Neural progenitor cell (in vitro differentiated cells): ENCODE measurements at regions not wholly inside any gene's neighbourhood (a gene's known extent, or its start where the extent isn't known, plus 50 kb on each side); places are given as distances from the start of the nearest gene placed in this dataset.

Source experiments
- DNase-seq: peaks from one replicate; pipeline ENCODE4 v3.0.0-alpha.2; 2016; ENCODE audit warnings: low spot score
- H2AFZ ChIP-seq: fragments of 200-600 bp; sonication (generic); replicated peaks from 2 replicates; pipeline ENCODE4 v1.6.1; 2016; ENCODE audit warnings: antibody characterized with exemption
- H3F3A ChIP-seq: fragments of 200-600 bp; sonication (generic); 2 replicates; pipeline ENCODE4 v1.6.1; 2016; ENCODE audit warnings: antibody characterized with exemption, low read depth
- H3K27ac ChIP-seq: fragments of 200-600 bp; sonication (generic); 2 replicates; pipeline ENCODE4 v1.5.1; 2016; ENCODE audit warnings: mild to moderate bottlenecking
- H3K27me3 ChIP-seq: fragments of 200-600 bp; sonication (generic); 2 replicates; pipeline ENCODE4 v1.6.1; 2016; ENCODE audit warnings: mild to moderate bottlenecking, moderate library complexity
- H3K36me3 ChIP-seq: fragments of 200-600 bp; sonication (generic); 2 replicates; pipeline ENCODE4 v1.5.1; 2016
- H3K4me1 ChIP-seq: fragments of 200-600 bp; sonication (generic); 2 replicates; pipeline ENCODE4 v1.6.1; 2016; ENCODE audit warnings: mixed run types
- H3K4me2 ChIP-seq: fragments of 200-600 bp; sonication (generic); 2 replicates; pipeline ENCODE4 v1.6.1; 2016
- H3K4me3 ChIP-seq: fragments of 200-600 bp; sonication (generic); 2 replicates; pipeline ENCODE4 v1.5.1; 2016
- H3K79me2 ChIP-seq: fragments of 200-600 bp; sonication (generic); 2 replicates; pipeline ENCODE4 v1.6.1; 2016; ENCODE audit warnings: low read depth
- H3K9ac ChIP-seq: fragments of 200-600 bp; sonication (generic); 2 replicates; pipeline ENCODE4 v1.6.1; 2016
- H3K9me3 ChIP-seq: fragments of 200-600 bp; sonication (generic); 2 replicates; pipeline ENCODE4 v1.5.1; 2016; ENCODE audit warnings: low read depth
- H4K20me1 ChIP-seq: fragments of 200-600 bp; sonication (generic); 2 replicates; pipeline ENCODE4 v1.6.1; 2016; ENCODE audit warnings: low read depth
- H3K27ac Mint-ChIP-seq: 3 replicates; pipeline ENCODE4 v1.8.0; 2021; ENCODE audit warnings: mixed read lengths
- H3K27me3 Mint-ChIP-seq: 2 replicates; pipeline ENCODE4 v1.8.0; 2022; ENCODE audit warnings: low read depth, mild to moderate bottlenecking, inconsistent platforms, moderate library complexity, mixed read lengths; ENCODE audit not compliant: insufficient read depth
- H3K36me3 Mint-ChIP-seq: 3 replicates; pipeline ENCODE4 v1.8.0; 2021; ENCODE audit warnings: mixed read lengths
- H3K4me1 Mint-ChIP-seq: 3 replicates; pipeline ENCODE4 v1.8.0; 2021; ENCODE audit warnings: mixed read lengths
- H3K4me3 Mint-ChIP-seq: 3 replicates; pipeline ENCODE4 v1.8.0; 2021; ENCODE audit warnings: mild to moderate bottlenecking, moderate library complexity, mixed read lengths
- H3K9me3 Mint-ChIP-seq: 3 replicates; pipeline ENCODE4 v1.8.0; 2020; ENCODE audit warnings: mixed read lengths
- CTCF ChIP-seq: fragments of 200-600 bp; sonication (generic); IDR thresholded peaks from 2 replicates; pipeline ENCODE4 v1.5.1; 2017; ENCODE audit warnings: antibody characterized with exemption, mild to moderate bottlenecking
- EZH2 ChIP-seq: fragments of 200-600 bp; sonication (generic); IDR thresholded peaks from 2 replicates; pipeline ENCODE4 v1.6.1; 2017; ENCODE audit warnings: antibody characterized with exemption, mild to moderate bottlenecking, moderate library complexity
- EZH2phosphoT487 ChIP-seq: fragments of 200-600 bp; sonication (generic); IDR thresholded peaks from 2 replicates; pipeline ENCODE4 v1.6.1; 2017; ENCODE audit warnings: antibody characterized with exemption

GRCh38 chr6:14475306-14475705, 357.7 kb downstream of the CD83 start:
- Mint-ChIP-seq H3K4me1 (peaks cover 2% of the 10 kb centered on the region), H3K27ac (no peak overlapping the region), H3K36me3 (no peaks in the 10 kb centered on the region), H3K4me3 (no peak overlapping the region), H3K9me3 (peaks cover 10% of the 10 kb centered on the region), H3K27me3 (no peaks in the 10 kb centered on the region)
- Histone ChIP-seq H3K4me3 (no peak overlapping the region), H3K4me2 (no peak overlapping the region), H4K20me1 (no peaks in the 10 kb centered on the region), H3K9ac (no peak overlapping the region), H3K36me3 (no peaks in the 10 kb centered on the region), H3K27ac (no peak overlapping the region), H3F3A (no peaks in the 10 kb centered on the region), H3K9me3 (no peaks in the 10 kb centered on the region), H3K79me2 (no peaks in the 10 kb centered on the region), H3K4me1 (no peaks in the 10 kb centered on the region), H3K27me3 (no peaks in the 10 kb centered on the region), H2AFZ (no peak overlapping the region)
- no peak for DNase-seq
- TF ChIP-seq CTCF (no peak), EZH2phosphoT487 (no peak), EZH2 (no peak)

- H3K9ac ChIP-seq = no peak overlapping the region
- Mint-ChIP-seq H3K27me3 (no peaks in the 10 kb centered on the region), H3K9me3 (peaks cover 11% of the 10 kb centered on the region), H3K27ac (no peak overlapping the region), H3K4me3 (no peak overlapping the region), H3K4me1 (peaks cover 2% of the 10 kb centered on the region), H3K36me3 (no peaks in the 10 kb centered on the region)
- H3K79me2 ChIP-seq = no peaks in the 10 kb centered on the region
- no peak overlapping the region for H2AFZ ChIP-seq
- no peak overlapping the region for H3K27ac ChIP-seq
- no peaks in the 10 kb centered on the region for H4K20me1 ChIP-seq
- TF ChIP-seq CTCF (no peak), EZH2phosphoT487 (no peak), EZH2 (no peak)
- no peaks in the 10 kb centered on the region for H3F3A ChIP-seq
- H3K27me3 ChIP-seq = no peaks in the 10 kb centered on the region
- peak overlapping the region; percentile 22 for H3K4me2 ChIP-seq
- H3K4me1 ChIP-seq = no peaks in the 10 kb centered on the region
- no peak for DNase-seq
- H3K4me3 ChIP-seq = no peak overlapping the region
- H3K36me3 ChIP-seq = no peaks in the 10 kb centered on the region
- H3K9me3 ChIP-seq = no peaks in the 10 kb centered on the region
Measured at GRCh38 chr6:14476793-14477531, 359.4 kb downstream of the CD83 start.

GRCh38 chr6:14477559-14477958, 360.0 kb downstream of the CD83 start:
- TF ChIP-seq EZH2phosphoT487 (no peak), EZH2 (no peak), CTCF (no peak)
- H2AFZ ChIP-seq = no peak overlapping the region
- H3K27me3 Mint-ChIP-seq = no peaks in the 10 kb centered on the region
- no peak for DNase-seq
- H3K27ac Mint-ChIP-seq = no peak overlapping the region
- no peaks in the 10 kb centered on the region for H3K79me2 ChIP-seq
- H3K9ac ChIP-seq = no peak overlapping the region
- H3K4me1 ChIP-seq = no peaks in the 10 kb centered on the region
- H3K27ac ChIP-seq = no peak overlapping the region
- H3K4me3 Mint-ChIP-seq = no peak overlapping the region
- peaks cover 10% of the 10 kb centered on the region for H3K9me3 Mint-ChIP-seq
- no peaks in the 10 kb centered on the region for H3F3A ChIP-seq
- no peak overlapping the region for H3K4me2 ChIP-seq
- peaks cover 2% of the 10 kb centered on the region for H3K4me1 Mint-ChIP-seq
- H4K20me1 ChIP-seq = no peaks in the 10 kb centered on the region
- H3K9me3 ChIP-seq = no peaks in the 10 kb centered on the region
- H3K4me3 ChIP-seq = no peak overlapping the region
- H3K36me3 Mint-ChIP-seq = no peaks in the 10 kb centered on the region
- H3K27me3 ChIP-seq = no peaks in the 10 kb centered on the region
- no peaks in the 10 kb centered on the region for H3K36me3 ChIP-seq
